MM.1S (cell line): ENCODE measurements at regions not wholly inside any gene's neighbourhood (a gene's known extent, or its start where the extent isn't known, plus 50 kb on each side); places are given as distances from the start of the nearest gene placed in this dataset.

Source experiments
- DNase-seq: peaks from one replicate; pipeline ENCODE4 v3.0.0-alpha.2; 2015
- H2AFZ ChIP-seq: fragments of 300-600 bp; sonication (generic); 2 replicates; pipeline ENCODE4 v1.6.0; 2016; ENCODE audit warnings: antibody characterized with exemption, low read length
- H3F3A ChIP-seq: fragments of 300-600 bp; sonication (generic); 2 replicates; pipeline ENCODE4 v1.6.1; 2016; ENCODE audit warnings: mild to moderate bottlenecking, antibody characterized with exemption, low read length, moderate library complexity, mixed read lengths; ENCODE audit not compliant: insufficient read depth
- H3K27ac ChIP-seq: fragments of 300-600 bp; sonication (generic); 2 replicates; pipeline ENCODE4 v1.5.1; 2016; ENCODE audit warnings: mild to moderate bottlenecking, low read length
- H3K27me3 ChIP-seq: fragments of 300-600 bp; sonication (generic); replicated peaks from 2 replicates; pipeline ENCODE4 v1.6.0; 2016; ENCODE audit warnings: low read length; ENCODE audit not compliant: insufficient read depth
- H3K36me3 ChIP-seq: fragments of 300-600 bp; sonication (generic); replicated peaks from 2 replicates; pipeline ENCODE4 v1.6.1; 2016; ENCODE audit warnings: mild to moderate bottlenecking, low read length, mixed read lengths; ENCODE audit not compliant: insufficient read depth
- H3K4me1 ChIP-seq: fragments of 300-600 bp; sonication (generic); 2 replicates; pipeline ENCODE4 v1.6.1; 2016; ENCODE audit warnings: low read length, mixed read lengths
- H3K4me2 ChIP-seq: fragments of 300-600 bp; sonication (generic); 2 replicates; pipeline ENCODE4 v1.6.0; 2016; ENCODE audit warnings: low read depth, low read length
- H3K4me3 ChIP-seq: fragments of 300-600 bp; sonication (generic); 2 replicates; pipeline ENCODE4 v1.5.1; 2016; ENCODE audit warnings: low read length, mixed read lengths
- H3K79me2 ChIP-seq: fragments of 300-600 bp; sonication (generic); 2 replicates; pipeline ENCODE4 v1.6.1; 2016; ENCODE audit warnings: mixed run types, low read length, mixed read lengths
- H3K9ac ChIP-seq: fragments of 300-600 bp; sonication (generic); 2 replicates; pipeline ENCODE4 v1.6.1; 2016; ENCODE audit warnings: low read length, mixed read lengths
- H3K9me2 ChIP-seq: fragments of 300-600 bp; sonication (generic); replicated peaks from 2 replicates; pipeline ENCODE4 v1.6.1; 2016; ENCODE audit warnings: mild to moderate bottlenecking, low read length, mixed read lengths; ENCODE audit not compliant: insufficient read depth
- H3K9me3 ChIP-seq: fragments of 300-600 bp; sonication (generic); replicated peaks from 2 replicates; pipeline ENCODE4 v1.6.1; 2016; ENCODE audit warnings: mild to moderate bottlenecking, low read length, mixed read lengths; ENCODE audit not compliant: insufficient read depth
- H4K20me1 ChIP-seq: fragments of 300-600 bp; sonication (generic); 2 replicates; pipeline ENCODE4 v1.6.1; 2016; ENCODE audit warnings: mild to moderate bottlenecking, low read length, moderate library complexity, mixed read lengths; ENCODE audit not compliant: insufficient read depth
- CTCF ChIP-seq: fragments of 300-600 bp; sonication (generic); IDR thresholded peaks from 2 replicates; pipeline ENCODE4 v1.5.1; 2016; ENCODE audit warnings: antibody characterized with exemption, low read length, mixed read lengths
- EZH2 ChIP-seq: fragments of 300-600 bp; sonication (generic); optimal IDR thresholded peaks from 2 replicates; pipeline ENCODE3; 2017; ENCODE audit warnings: low read depth, mild to moderate bottlenecking, antibody characterized with exemption, low read length, mixed read lengths
- EZH2phosphoT487 ChIP-seq: fragments of 300-600 bp; sonication (generic); IDR thresholded peaks from 2 replicates; pipeline ENCODE4 v1.6.1; 2018; ENCODE audit warnings: antibody characterized with exemption, low read length

- DNase-seq, result no peak
- no peak for TF ChIP-seq EZH2
- TF ChIP-seq CTCF, result no peak
- TF ChIP-seq EZH2phosphoT487, result no peak
- Histone ChIP-seq H3K27ac (no peak overlapping the region), H3K4me3 (no peak overlapping the region), H3K79me2 (no peaks in the 10 kb centered on the region), H3K9me3 (no peaks in the 10 kb centered on the region), H3K36me3 (no peaks in the 10 kb centered on the region), H3K4me2 (no peak overlapping the region), H3K9ac (no peak overlapping the region), H2AFZ (no peak overlapping the region), H3K9me2 (no peaks in the 10 kb centered on the region), H3K27me3 (no peaks in the 10 kb centered on the region), H3K4me1 (no peaks in the 10 kb centered on the region), H4K20me1 (no peaks in the 10 kb centered on the region), H3F3A (no peaks in the 10 kb centered on the region)
These were observed 483.6 kb downstream of the EPHA4 start for GRCh38 chr2:221088506-221088905.

- Histone ChIP-seq H4K20me1 (no peaks in the 10 kb centered on the region), H3K36me3 (no peaks in the 10 kb centered on the region), H3K4me3 (no peak overlapping the region), H3K79me2 (no peaks in the 10 kb centered on the region), H2AFZ (no peak overlapping the region), H3F3A (no peaks in the 10 kb centered on the region), H3K4me1 (no peaks in the 10 kb centered on the region), H3K27ac (no peak overlapping the region), H3K9me3 (no peaks in the 10 kb centered on the region), H3K9me2 (no peaks in the 10 kb centered on the region), H3K27me3 (no peaks in the 10 kb centered on the region), H3K9ac (no peak overlapping the region), H3K4me2 (no peak overlapping the region)
- no peak for DNase-seq
- TF ChIP-seq EZH2, result no peak
- TF ChIP-seq CTCF, result no peak
These were observed 476.7 kb downstream of the EPHA4 start for GRCh38 chr2:221095356-221095755.

- H3K36me3 ChIP-seq, result no peaks in the 10 kb centered on the region
- TF ChIP-seq EZH2phosphoT487 (no peak), CTCF (no peak), EZH2 (no peak)
- no peak for DNase-seq
These were observed 475.2 kb downstream of the EPHA4 start for GRCh38 chr2:221096706-221097567.

More at GRCh38 chr2:221096706-221097567, 475.2 kb downstream of the EPHA4 start:
- no peak overlapping the region for H2AFZ ChIP-seq
- H3K9me3 ChIP-seq, result no peaks in the 10 kb centered on the region
- no peak overlapping the region for H3K4me2 ChIP-seq
- H3K27me3 ChIP-seq, result no peaks in the 10 kb centered on the region
- no peaks in the 10 kb centered on the region for H3K4me1 ChIP-seq
- no peaks in the 10 kb centered on the region for H3K9me2 ChIP-seq
- H3K9ac ChIP-seq, result no peak overlapping the region
- H4K20me1 ChIP-seq, result no peaks in the 10 kb centered on the region
- no peak overlapping the region for H3K27ac ChIP-seq
- no peaks in the 10 kb centered on the region for H3K79me2 ChIP-seq
- no peaks in the 10 kb centered on the region for H3F3A ChIP-seq
- H3K4me3 ChIP-seq, result no peak overlapping the region
